Bronchial epithelial cell (primary cell): ENCODE measurements at regions not wholly inside any gene's neighbourhood (a gene's known extent, or its start where the extent isn't known, plus 50 kb on each side); places are given as distances from the start of the nearest gene placed in this dataset.

ENCODE experiments used
- DNase-seq: peaks from one replicate; pipeline ENCODE4 v3.0.0-alpha.2; 2010; ENCODE audit warnings: low read depth
- FAIRE-seq: peaks from 2 replicates; lab custom pipeline; 2011; peaks lifted over from hg19 to GRCh38; lab: Jason Lieb, UNC
- H3K27me3 ChIP-seq: 2 replicates; pipeline ENCODE4 v1.5.1; 2011; ENCODE audit warnings: low read length; ENCODE audit not compliant: control insufficient read depth, insufficient read depth
- H3K36me3 ChIP-seq: 2 replicates; pipeline ENCODE4 v1.5.1; 2011; ENCODE audit warnings: low read length; ENCODE audit not compliant: control insufficient read depth, insufficient read depth
- H3K4me3 ChIP-seq: 2 replicates; pipeline ENCODE4 v1.5.1; 2011; ENCODE audit warnings: mild to moderate bottlenecking, low read depth, low read length, control low read depth
- TF ChIP-seq, protein P1 (sequence below): IDR thresholded peaks from 2 replicates; pipeline ENCODE4 v1.5.1; 2011; ENCODE audit warnings: mild to moderate bottlenecking, moderate library complexity, low read length, control low read depth, inconsistent platforms; ENCODE audit not compliant: insufficient read depth, severe bottlenecking

DNA sequence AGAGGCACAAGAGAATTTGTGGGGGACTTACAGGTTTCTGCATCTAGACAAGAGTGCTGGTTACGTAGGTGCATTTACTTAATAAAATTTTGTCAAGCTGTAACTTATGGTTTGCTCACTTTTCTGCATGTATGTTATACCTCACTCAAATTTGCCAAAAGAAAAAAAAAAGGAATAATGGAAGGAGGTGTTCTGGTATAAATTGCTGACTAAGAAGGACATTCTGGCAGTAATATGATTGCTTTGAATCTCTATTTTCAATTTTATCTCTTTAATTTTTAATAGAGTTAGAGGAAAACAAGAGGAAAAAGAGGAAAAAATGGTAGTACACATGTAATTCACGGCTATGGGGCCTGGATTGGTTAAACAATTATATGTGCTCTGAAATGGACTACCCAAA lies 119.5 kb downstream of the DUSP10 start:
- TF ChIP-seq, protein P1, sequence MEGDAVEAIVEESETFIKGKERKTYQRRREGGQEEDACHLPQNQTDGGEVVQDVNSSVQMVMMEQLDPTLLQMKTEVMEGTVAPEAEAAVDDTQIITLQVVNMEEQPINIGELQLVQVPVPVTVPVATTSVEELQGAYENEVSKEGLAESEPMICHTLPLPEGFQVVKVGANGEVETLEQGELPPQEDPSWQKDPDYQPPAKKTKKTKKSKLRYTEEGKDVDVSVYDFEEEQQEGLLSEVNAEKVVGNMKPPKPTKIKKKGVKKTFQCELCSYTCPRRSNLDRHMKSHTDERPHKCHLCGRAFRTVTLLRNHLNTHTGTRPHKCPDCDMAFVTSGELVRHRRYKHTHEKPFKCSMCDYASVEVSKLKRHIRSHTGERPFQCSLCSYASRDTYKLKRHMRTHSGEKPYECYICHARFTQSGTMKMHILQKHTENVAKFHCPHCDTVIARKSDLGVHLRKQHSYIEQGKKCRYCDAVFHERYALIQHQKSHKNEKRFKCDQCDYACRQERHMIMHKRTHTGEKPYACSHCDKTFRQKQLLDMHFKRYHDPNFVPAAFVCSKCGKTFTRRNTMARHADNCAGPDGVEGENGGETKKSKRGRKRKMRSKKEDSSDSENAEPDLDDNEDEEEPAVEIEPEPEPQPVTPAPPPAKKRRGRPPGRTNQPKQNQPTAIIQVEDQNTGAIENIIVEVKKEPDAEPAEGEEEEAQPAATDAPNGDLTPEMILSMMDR = no peak
- Histone ChIP-seq H3K27me3 (no peaks in the 10 kb centered on the region), H3K4me3 (no peak overlapping the region), H3K36me3 (no peaks in the 10 kb centered on the region)
- no peak for FAIRE-seq
- no peak for DNase-seq

DNA sequence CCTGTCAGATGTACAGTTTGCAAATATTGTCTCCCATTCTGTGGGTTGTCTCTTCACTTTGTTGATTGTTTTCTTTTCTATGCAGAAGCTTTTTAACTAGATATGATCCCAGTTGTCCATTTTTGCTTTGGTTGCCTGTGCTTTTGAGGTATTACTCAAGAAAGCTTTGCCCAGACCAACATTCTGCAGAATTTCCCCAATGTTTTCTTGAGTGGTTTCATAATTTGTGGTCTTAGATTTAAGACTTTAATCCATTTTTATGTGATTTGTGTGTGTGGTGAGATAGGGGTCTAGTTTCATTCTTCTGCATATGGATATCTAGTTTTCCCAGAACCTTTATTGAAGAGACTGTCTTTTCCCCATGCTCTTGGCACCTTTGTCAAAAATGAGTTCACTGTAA lies 116.9 kb downstream of the DUSP10 start:
- FAIRE-seq (no peak), DNase-seq (no peak)
- H3K4me3 ChIP-seq = no peak overlapping the region
- H3K36me3 ChIP-seq = no peaks in the 10 kb centered on the region
- TF ChIP-seq, protein P1 = no peak
- H3K27me3 ChIP-seq = no peaks in the 10 kb centered on the region

DNA sequence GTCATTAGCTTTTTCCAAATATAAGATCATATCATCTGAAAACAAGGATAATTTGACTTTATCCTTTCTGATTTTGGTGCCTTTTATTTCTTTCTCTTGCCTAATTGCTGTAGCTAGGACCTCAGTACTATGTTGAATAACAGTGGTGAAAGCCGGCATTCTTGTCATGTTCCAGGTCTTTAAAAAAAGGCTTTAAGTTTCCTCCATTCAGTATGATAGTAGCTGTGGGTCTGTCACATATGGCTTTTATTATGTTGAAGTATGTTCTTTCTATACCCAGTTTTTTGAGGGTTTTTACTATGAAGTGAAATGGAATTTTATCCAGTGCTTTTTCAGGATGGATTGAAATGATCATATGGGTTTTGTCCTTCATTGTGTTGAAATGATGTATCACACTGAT lies 115.8 kb downstream of the DUSP10 start:
- FAIRE-seq (no peak), DNase-seq (no peak)
- H3K27me3 ChIP-seq = no peaks in the 10 kb centered on the region
- TF ChIP-seq, protein P1 = no peak
- no peak overlapping the region for H3K4me3 ChIP-seq
- H3K36me3 ChIP-seq = no peaks in the 10 kb centered on the region

DNA sequence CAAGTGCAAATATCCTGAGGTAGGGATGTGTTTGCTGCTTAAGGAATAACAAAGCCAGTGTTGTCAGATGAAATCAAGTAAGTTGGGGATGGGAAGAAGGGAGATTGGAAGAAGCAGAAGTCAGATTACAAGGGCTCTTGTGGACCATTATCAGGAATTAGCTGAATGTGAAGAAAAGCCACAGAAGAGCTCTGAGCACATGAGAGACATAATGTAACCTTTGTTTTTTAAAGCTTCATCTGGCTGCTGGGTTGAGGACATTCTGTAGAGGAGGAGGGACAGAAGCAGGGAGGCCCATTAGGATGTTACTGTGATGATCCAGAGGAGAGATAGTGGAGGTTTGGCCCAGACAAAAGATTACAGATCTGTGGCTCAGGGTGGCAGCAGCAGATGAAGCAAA lies 111.7 kb downstream of the DUSP10 start:
- TF ChIP-seq, protein P1 = no peak
- DNase-seq (no peak), FAIRE-seq (no peak)

DNA sequence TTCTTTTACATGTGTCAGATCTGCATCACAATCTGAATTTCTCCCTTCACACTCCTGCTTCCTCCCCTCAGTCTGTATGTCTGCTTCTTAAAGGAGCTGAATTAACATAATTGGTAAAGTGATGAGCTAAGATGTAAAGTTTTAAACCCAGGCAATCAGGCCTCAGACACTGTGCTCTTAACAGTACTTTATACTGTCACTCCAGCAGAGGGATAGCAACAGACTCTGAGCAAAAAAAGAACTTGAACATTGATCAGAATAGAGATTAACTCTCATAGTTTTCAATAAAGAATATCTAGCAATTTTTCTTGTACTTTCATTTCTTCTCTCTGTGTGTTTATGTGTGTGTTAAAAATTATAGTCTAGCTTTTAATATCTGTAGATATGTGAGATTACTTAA lies 110.3 kb downstream of the DUSP10 start:
- Histone ChIP-seq H3K4me3 (no peak overlapping the region), H3K36me3 (no peaks in the 10 kb centered on the region), H3K27me3 (no peaks in the 10 kb centered on the region)
- DNase-seq = no peak
- no peak for FAIRE-seq
- TF ChIP-seq, protein P1 = no peak

More for the DNA sequence above, 111.7 kb downstream of the DUSP10 start:
- no peaks in the 10 kb centered on the region for H3K27me3 ChIP-seq
- H3K4me3 ChIP-seq = no peak overlapping the region
- H3K36me3 ChIP-seq = no peaks in the 10 kb centered on the region

DNA sequence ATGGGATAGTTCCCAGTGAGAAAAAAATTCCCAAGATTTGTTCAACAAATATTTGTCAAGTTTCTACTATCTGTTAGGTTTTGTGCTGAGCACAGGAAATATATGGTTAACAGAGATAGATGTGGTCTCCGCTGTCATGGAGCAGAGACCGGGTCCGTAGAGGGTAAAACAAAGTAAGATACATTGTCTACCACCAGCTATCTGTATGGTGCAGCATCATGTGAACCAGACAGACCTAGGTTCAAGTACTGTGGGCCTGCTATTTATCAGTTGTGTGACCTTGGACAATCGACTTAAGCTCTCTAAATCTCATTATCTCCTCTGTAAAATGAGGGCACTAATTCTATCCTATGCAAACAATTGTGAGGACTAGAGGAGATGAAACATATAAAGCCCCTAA lies 109.8 kb downstream of the DUSP10 start:
- Histone ChIP-seq H3K36me3 (no peaks in the 10 kb centered on the region), H3K27me3 (no peaks in the 10 kb centered on the region), H3K4me3 (no peak overlapping the region)
- FAIRE-seq (no peak), DNase-seq (no peak)
- TF ChIP-seq, protein P1 = no peak
